GM06990 (cell line): ENCODE measurements at regions not wholly inside any gene's neighbourhood (a gene's known extent, or its start where the extent isn't known, plus 50 kb on each side); places are given as distances from the start of the nearest gene placed in this dataset.
"Not testable (repeated sequence)": the region's sequence is repeated elsewhere in the genome, so short reads cannot be mapped to it uniquely, and the experiment has no call there.

Experiments used
- DNase-seq: peaks from one replicate; pipeline ENCODE4 v3.0.0-alpha.2; 2011; ENCODE audit not compliant: insufficient read length; ENCODE audit errors: extremely low read depth
- H3K27me3 ChIP-seq: replicated peaks from 2 replicates; pipeline ENCODE4 v1.6.0; 2011; ENCODE audit warnings: low read length; ENCODE audit not compliant: control insufficient read depth, insufficient read depth
- H3K36me3 ChIP-seq: 2 replicates; pipeline ENCODE4 v1.5.1; 2011; ENCODE audit warnings: low read length; ENCODE audit not compliant: control insufficient read depth, insufficient read depth
- H3K4me3 ChIP-seq: replicated peaks from 2 replicates; pipeline ENCODE4 v1.5.1; 2011; ENCODE audit warnings: low read depth, mild to moderate bottlenecking, control low read depth, low read length
- TF ChIP-seq, protein P1 (sequence below): IDR thresholded peaks from 2 replicates; pipeline ENCODE4 v1.5.1; 2011; ENCODE audit warnings: low read length, control low read depth, mild to moderate bottlenecking, inconsistent platforms; ENCODE audit not compliant: insufficient read depth, poor library complexity, severe bottlenecking

DNA sequence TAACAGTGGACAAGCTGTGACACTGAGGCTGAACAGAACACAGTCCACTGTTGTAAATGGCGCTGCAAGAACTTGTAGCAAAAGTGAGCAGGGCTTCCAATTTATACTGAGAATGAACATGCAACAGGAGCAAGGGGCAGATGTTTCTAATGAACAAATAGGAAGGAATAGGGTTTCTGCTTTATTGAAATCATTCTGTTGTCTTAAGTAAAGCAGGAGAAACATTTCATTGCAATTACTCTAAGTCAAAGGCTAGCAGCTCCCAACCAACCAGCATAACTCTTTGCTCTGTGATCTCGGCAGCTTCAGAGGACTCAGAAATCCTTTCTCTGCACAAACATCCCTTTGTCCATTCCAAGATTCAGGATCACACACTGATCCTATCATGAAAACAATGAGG is 236.2 kb upstream of the PRSS58 start:
- DNase-seq: no peak
- H3K36me3 ChIP-seq: no peaks in the 10 kb centered on the region
- peaks cover 2% of the 10 kb centered on the region; the same call in 1 of the 2 replicates for H3K27me3 ChIP-seq
- no peak overlapping the region for H3K4me3 ChIP-seq
- TF ChIP-seq, protein P1, sequence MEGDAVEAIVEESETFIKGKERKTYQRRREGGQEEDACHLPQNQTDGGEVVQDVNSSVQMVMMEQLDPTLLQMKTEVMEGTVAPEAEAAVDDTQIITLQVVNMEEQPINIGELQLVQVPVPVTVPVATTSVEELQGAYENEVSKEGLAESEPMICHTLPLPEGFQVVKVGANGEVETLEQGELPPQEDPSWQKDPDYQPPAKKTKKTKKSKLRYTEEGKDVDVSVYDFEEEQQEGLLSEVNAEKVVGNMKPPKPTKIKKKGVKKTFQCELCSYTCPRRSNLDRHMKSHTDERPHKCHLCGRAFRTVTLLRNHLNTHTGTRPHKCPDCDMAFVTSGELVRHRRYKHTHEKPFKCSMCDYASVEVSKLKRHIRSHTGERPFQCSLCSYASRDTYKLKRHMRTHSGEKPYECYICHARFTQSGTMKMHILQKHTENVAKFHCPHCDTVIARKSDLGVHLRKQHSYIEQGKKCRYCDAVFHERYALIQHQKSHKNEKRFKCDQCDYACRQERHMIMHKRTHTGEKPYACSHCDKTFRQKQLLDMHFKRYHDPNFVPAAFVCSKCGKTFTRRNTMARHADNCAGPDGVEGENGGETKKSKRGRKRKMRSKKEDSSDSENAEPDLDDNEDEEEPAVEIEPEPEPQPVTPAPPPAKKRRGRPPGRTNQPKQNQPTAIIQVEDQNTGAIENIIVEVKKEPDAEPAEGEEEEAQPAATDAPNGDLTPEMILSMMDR: no peak

- no peak overlapping the region for H3K4me3 ChIP-seq
- DNase-seq: no peak
These were observed 231.0 kb upstream of the PRSS58 start for GRCh38 chr7:142488842-142489241.

DNA sequence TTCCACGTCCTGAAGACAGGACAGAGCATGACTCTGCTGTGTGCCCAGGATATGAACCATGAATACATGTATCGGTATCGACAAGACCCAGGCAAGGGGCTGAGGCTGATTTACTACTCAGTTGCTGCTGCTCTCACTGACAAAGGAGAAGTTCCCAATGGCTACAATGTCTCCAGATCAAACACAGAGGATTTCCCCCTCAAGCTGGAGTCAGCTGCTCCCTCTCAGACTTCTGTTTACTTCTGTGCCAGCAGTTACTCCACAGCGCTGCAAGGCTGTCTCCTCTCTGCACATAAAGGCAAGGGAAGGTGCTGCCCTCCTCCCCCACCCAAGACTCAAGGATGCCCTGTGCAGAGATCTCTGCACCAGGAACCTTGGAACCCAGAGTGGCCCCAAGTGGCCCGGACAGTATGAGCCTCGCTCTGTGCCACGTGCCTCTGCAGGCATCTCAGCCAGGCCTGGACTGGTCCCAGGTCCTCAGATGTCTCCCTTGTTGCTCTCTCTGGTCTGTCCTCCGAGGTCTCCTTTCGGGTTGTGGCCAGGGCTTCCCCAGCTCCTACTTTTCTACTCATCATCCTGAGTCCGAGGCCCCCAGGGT is 230.3 kb upstream of the PRSS58 start:
- no peak for DNase-seq
- no peak overlapping the region for H3K4me3 ChIP-seq
- TF ChIP-seq, protein P1: no peak
- no peaks in the 10 kb centered on the region for H3K36me3 ChIP-seq
- peaks cover 2% of the 10 kb centered on the region; the same call in 1 of the 2 replicates for H3K27me3 ChIP-seq

More at GRCh38 chr7:142488842-142489241, 231.0 kb upstream of the PRSS58 start:
- TF ChIP-seq, protein P1: no peak
- Histone ChIP-seq H3K27me3 (peaks cover 2% of the 10 kb centered on the region; the same call in 1 of the 2 replicates), H3K36me3 (no peaks in the 10 kb centered on the region)

GRCh38 chr7:142487565-142487964 is 229.7 kb upstream of the PRSS58 start:
- H3K27me3 ChIP-seq, H3K4me3 ChIP-seq, H3K36me3 ChIP-seq, DNase-seq: not testable (repeated sequence)

GRCh38 chr7:142487124-142487523 is 229.3 kb upstream of the PRSS58 start:
- Histone ChIP-seq H3K27me3 (peaks cover 2% of the 10 kb centered on the region; the same call in 1 of the 2 replicates), H3K4me3 (no peak overlapping the region), H3K36me3 (no peaks in the 10 kb centered on the region)
- TF ChIP-seq, protein P1: no peak
- no peak for DNase-seq

GRCh38 chr7:142485617-142486226 is 227.9 kb upstream of the PRSS58 start:
- no peak overlapping the region for H3K4me3 ChIP-seq
- no peak for DNase-seq
- TF ChIP-seq, protein P1: peak; percentile 50
- no peaks in the 10 kb centered on the region for H3K36me3 ChIP-seq
- H3K27me3 ChIP-seq: peaks cover 2% of the 10 kb centered on the region; the same call in 1 of the 2 replicates
